ENCODE measurements at regions not wholly inside any gene's neighbourhood (a gene's known extent, or its start where the extent isn't known, plus 50 kb on each side); places are given as distances from the start of the nearest gene placed in this dataset.
"Not testable (repeated sequence)": the region's sequence is repeated elsewhere in the genome, so short reads cannot be mapped to it uniquely, and the experiment has no call there.

DNA sequence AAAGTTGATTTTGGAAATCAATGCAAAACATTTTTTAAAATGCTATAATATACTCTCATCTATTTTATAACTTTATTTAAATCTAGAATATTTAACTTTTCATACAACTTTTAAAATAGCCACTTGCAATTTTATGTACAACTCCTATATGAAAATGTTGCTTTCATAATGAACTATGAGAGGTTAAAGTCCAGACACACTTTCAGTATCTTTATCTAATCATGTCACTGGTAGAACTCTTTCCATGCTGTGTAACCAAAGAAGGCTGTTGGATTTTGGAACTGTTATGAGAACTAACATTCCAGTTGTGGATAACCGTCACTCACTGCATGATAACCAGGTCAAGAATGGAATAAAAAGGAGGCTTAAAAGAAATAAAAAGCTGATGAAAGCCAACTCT is 603.1 kb downstream of the CDY1 start:
- TF ChIP-seq, protein P1, sequence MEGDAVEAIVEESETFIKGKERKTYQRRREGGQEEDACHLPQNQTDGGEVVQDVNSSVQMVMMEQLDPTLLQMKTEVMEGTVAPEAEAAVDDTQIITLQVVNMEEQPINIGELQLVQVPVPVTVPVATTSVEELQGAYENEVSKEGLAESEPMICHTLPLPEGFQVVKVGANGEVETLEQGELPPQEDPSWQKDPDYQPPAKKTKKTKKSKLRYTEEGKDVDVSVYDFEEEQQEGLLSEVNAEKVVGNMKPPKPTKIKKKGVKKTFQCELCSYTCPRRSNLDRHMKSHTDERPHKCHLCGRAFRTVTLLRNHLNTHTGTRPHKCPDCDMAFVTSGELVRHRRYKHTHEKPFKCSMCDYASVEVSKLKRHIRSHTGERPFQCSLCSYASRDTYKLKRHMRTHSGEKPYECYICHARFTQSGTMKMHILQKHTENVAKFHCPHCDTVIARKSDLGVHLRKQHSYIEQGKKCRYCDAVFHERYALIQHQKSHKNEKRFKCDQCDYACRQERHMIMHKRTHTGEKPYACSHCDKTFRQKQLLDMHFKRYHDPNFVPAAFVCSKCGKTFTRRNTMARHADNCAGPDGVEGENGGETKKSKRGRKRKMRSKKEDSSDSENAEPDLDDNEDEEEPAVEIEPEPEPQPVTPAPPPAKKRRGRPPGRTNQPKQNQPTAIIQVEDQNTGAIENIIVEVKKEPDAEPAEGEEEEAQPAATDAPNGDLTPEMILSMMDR (IDR thresholded peaks at IDR 0.05; ENCODE audit: borderline replicate concordance, extremely low read depth, low read length, poor library complexity, severe bottlenecking), result not testable (repeated sequence)
- not testable (repeated sequence) for TF ChIP-seq EZH2 (IDR thresholded peaks at IDR 0.05; ENCODE audit: borderline replicate concordance, low read depth, low read length, severe bottlenecking)
